ENCODE measurements at regions not wholly inside any gene's neighbourhood (a gene's known extent, or its start where the extent isn't known, plus 50 kb on each side); places are given as distances from the start of the nearest gene placed in this dataset.

- Histone ChIP-seq H4K20me1 (ENCODE audit: control insufficient read depth, insufficient read depth, low read depth, low read length) (no peaks in the 10 kb centered on the region), H3K4me2 (ENCODE audit: low read length) (no peak overlapping the region), H3K4me3 (ENCODE audit: low read length) (no peak overlapping the region), H3K9me3 (ENCODE audit: control insufficient read depth, insufficient read depth, low read length) (peaks cover 3% of the 10 kb centered on the region; the same call in 1 of the 2 replicates), H3K27me3 (ENCODE audit: control insufficient read depth, low read length) (no peaks in the 10 kb centered on the region), H3K4me1 (ENCODE audit: control insufficient read depth, low read length) (no peaks in the 10 kb centered on the region), H3K79me2 (ENCODE audit: control insufficient read depth, low read length) (no peaks in the 10 kb centered on the region), H3K36me3 (ENCODE audit: control insufficient read depth, low read length) (no peaks in the 10 kb centered on the region), H3K9me2 (replicated peaks; ENCODE audit: control insufficient read depth, low read length) (no peaks in the 10 kb centered on the region), H3K27ac (ENCODE audit: low read depth, low read length) (no peak overlapping the region), H3F3A (ENCODE audit: control insufficient read depth, insufficient read depth) (no peaks in the 10 kb centered on the region)
- TF ChIP-seq CTCF (IDR thresholded peaks at IDR 0.05; ENCODE audit: low read depth, low read length, poor library complexity, severe bottlenecking) (no peak), EZH2phosphoT487 (IDR thresholded peaks at IDR 0.05; ENCODE audit: borderline replicate concordance, low read length) (no peak)
Observed at GRCh38 chr11:44463751-44464150, 101.7 kb upstream of the CD82 start.

- Histone ChIP-seq H3F3A (ENCODE audit: control insufficient read depth, insufficient read depth) (no peaks in the 10 kb centered on the region), H3K36me3 (ENCODE audit: control insufficient read depth, low read length) (no peaks in the 10 kb centered on the region), H3K4me1 (ENCODE audit: control insufficient read depth, low read length) (no peaks in the 10 kb centered on the region), H3K9me3 (ENCODE audit: control insufficient read depth, insufficient read depth, low read length) (peaks cover 3% of the 10 kb centered on the region; the same call in 1 of the 2 replicates), H3K27ac (ENCODE audit: low read depth, low read length) (no peak overlapping the region), H3K4me2 (ENCODE audit: low read length) (no peak overlapping the region), H3K27me3 (ENCODE audit: control insufficient read depth, low read length) (no peaks in the 10 kb centered on the region), H3K9me2 (replicated peaks; ENCODE audit: control insufficient read depth, low read length) (no peaks in the 10 kb centered on the region), H3K4me3 (ENCODE audit: low read length) (no peak overlapping the region), H3K79me2 (ENCODE audit: control insufficient read depth, low read length) (no peaks in the 10 kb centered on the region), H4K20me1 (ENCODE audit: control insufficient read depth, insufficient read depth, low read depth, low read length) (no peaks in the 10 kb centered on the region)
- TF ChIP-seq EZH2phosphoT487 (IDR thresholded peaks at IDR 0.05; ENCODE audit: borderline replicate concordance, low read length): no peak
- peak; percentile 25 for TF ChIP-seq CTCF (IDR thresholded peaks at IDR 0.05; ENCODE audit: low read depth, low read length, poor library complexity, severe bottlenecking)
Observed at GRCh38 chr11:44464741-44465140, 100.7 kb upstream of the CD82 start.

GRCh38 chr11:44466531-44467205 lies 98.8 kb upstream of the CD82 start:
- Histone ChIP-seq H3K79me2 (ENCODE audit: control insufficient read depth, low read length) (no peaks in the 10 kb centered on the region), H4K20me1 (ENCODE audit: control insufficient read depth, insufficient read depth, low read depth, low read length) (no peaks in the 10 kb centered on the region), H3K36me3 (ENCODE audit: control insufficient read depth, low read length) (no peaks in the 10 kb centered on the region), H3K9me3 (ENCODE audit: control insufficient read depth, insufficient read depth, low read length) (peaks cover 3% of the 10 kb centered on the region; the same call in 1 of the 2 replicates), H3K4me1 (ENCODE audit: control insufficient read depth, low read length) (no peaks in the 10 kb centered on the region), H3K27ac (ENCODE audit: low read depth, low read length) (no peak overlapping the region), H3K4me2 (ENCODE audit: low read length) (no peak overlapping the region), H3F3A (ENCODE audit: control insufficient read depth, insufficient read depth) (no peaks in the 10 kb centered on the region), H3K4me3 (ENCODE audit: low read length) (no peak overlapping the region), H3K9me2 (replicated peaks; ENCODE audit: control insufficient read depth, low read length) (no peaks in the 10 kb centered on the region), H3K27me3 (ENCODE audit: control insufficient read depth, low read length) (no peaks in the 10 kb centered on the region)
- no peak for TF ChIP-seq CTCF (IDR thresholded peaks at IDR 0.05; ENCODE audit: low read depth, low read length, poor library complexity, severe bottlenecking)
- TF ChIP-seq EZH2phosphoT487 (IDR thresholded peaks at IDR 0.05; ENCODE audit: borderline replicate concordance, low read length): no peak
